ENCODE measurements at regions not wholly inside any gene's neighbourhood (a gene's known extent, or its start where the extent isn't known, plus 50 kb on each side); places are given as distances from the start of the nearest gene placed in this dataset.

DNA sequence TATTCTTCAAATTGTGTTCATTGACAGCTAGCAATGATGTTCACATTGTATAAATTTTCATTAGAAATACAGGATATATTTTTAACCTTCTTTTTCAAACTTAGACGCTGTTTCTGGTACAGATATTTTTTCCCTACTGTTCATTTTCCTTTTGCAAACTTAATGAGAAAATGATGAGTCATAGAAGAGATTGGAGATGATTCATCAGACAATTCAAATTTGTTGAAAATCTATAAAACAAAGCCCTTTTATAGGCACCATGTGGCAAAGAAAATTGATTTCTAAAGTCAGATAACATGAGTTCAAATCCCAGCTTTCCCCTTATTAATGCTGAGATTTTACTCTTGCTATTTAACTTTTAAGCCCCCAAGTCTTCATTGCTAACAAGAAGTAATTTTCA lies 728.8 kb upstream of the DDX18 start:
- DNase-seq: no peak

DNA sequence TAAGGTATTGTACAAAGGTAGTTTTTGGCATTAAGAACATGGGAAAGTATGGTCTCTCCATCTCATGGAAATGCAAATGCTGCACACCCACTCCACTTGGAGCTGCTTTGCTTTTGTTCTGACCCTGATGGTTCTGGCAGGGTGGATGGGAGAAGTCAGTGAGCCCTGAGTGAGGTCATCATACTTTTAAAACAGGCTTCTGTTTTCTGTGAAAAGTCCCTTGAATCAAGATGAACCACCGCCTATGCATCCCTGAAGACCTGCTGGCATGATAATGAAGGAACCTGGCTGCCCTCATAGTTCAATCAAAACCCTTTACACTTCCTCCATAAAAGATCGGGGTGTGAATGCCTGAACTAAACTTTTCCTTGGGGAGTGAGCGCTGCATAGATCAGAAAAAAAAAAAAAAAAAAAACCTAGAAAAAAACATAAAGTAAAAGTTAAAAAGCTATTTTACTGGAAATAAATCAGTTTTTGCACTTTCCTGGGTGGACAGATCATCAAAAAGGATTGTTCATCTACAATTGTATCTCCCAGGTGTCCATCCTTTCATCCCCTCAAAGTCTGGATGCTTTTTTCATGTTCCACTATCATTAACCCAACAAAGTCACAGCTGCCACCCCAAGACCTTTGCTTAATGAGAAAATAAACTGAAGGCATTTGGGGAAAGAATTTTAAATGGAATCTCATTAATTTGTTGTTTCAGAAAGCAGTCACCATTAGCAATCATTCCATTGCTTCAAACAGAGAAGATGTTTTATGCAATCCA lies 728.1 kb upstream of the DDX18 start:
- DNase-seq: no peak

DNA sequence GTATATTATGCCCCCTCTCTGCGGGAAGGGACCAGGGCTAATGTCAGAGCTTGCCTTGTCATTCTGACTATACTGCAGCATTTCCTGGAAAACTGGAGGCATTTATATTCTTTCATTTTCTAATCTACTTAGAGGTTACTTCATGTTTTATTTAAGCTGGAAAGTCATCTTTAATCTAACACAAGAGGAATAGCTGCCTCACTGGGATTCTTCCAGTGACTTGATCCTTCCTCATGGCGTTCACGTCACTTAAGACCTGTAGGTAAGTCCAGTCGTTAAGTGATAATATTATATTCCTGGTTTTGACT lies 727.6 kb upstream of the DDX18 start:
- no peak for DNase-seq

- DNase-seq: no peak
Observed at GRCh38 chr2:117087535-117088291, 726.8 kb upstream of the DDX18 start.

DNA sequence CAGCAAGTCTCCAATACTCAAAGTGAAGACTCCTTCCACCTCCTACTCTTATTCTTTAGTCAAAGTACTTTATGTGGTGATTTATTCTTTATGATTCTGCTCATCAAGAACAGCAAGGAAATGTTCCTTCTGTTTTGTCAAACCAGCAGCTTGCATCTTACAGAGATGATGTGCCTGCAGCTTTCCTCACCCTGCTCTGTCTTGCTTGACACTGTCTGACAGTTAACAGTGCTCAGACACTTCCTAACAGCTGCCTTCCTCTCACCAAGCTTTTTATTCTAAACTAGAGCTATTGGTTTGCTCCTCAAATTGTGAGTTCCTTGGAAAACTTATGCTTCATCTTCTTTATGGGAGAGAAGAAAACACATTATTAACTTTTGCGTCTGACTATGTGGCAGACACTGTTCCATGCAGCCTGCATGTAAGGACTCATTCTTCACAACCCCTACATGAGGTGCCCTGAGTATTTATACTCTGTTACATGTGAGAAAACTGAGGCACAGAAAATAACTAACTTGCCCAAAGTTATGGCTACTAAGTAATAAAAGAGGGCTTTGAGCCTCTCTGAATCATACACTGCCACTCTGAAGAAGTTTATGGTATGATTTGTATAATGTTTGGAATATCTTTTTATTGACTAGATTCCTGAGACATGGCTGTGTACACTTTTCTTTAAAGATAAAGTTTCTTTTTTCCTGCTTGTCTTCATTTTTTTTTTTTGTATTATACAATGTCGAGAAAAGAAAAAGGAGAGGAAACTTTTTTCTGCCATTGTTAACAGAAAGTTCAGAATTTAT lies 723.3 kb upstream of the DDX18 start:
- no peak for DNase-seq

DNA sequence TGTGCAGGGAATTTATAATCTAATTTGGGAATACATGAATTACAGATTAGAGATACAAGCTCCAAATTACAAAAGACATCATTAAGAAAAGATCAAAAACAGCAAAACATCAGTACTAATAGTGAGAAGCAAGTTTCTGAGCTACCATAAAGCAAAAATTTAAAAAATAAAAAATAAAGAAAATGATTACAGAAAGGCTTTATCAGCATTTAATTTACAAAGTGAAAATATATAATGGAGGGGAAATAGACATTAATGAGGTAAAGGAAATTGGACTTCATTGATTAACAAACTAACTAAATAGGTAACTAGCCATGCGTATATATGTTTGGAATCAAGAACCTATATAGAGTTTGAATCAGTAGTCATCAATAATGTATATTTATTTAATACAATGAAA lies 712.9 kb upstream of the DDX18 start:
- DNase-seq: no peak

DNA sequence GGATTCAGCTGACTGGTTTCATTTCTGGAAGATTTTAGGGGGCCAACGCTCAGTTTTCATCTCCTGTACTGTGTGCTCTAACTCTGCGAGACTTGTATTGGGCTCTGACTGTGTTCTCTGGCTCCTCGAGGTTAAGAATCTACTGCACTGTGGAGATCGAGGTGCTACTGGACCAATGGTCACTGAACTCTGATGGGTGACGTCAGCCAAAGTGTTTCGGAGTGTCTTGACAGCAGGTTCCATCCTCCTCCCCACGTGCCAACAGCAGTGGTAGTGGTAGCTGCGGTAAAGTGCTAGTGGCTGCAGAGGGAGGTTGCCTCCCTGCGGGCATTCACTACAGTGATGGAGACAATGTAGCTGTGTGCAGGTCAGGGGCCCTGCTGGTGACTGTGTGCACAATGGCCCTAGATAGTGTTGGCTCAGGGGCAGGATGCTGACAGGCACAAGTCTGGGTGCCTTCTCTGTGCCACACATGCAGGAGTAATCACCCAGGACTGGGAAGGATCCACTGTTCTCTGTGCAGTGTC lies 705.7 kb upstream of the DDX18 start:
- no peak for DNase-seq

DNA sequence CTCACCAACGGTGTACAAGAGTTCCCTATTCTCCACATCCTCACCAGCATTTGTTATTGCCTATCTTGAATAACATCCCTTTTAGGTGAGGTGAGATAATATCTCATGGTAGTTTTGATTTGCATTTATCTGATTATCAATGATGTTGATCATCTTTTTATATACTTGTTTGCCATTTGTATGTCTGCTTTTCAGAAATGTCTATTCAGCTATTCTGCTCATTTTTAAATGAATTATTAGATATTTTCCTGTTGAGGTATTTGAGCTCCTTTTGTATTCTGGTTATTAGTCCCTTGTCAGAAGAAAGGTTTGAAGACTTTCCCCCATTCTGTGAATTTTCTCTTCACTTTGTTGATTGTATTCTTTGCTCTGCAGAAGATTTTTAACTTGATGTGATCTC lies 695.5 kb upstream of the DDX18 start:
- no peak for DNase-seq

- DNase-seq: no peak
Observed at GRCh38 chr2:117123362-117123761, 691.1 kb upstream of the DDX18 start.

- no peak for DNase-seq
Observed at GRCh38 chr2:117126656-117127055, 687.8 kb upstream of the DDX18 start.

DNA sequence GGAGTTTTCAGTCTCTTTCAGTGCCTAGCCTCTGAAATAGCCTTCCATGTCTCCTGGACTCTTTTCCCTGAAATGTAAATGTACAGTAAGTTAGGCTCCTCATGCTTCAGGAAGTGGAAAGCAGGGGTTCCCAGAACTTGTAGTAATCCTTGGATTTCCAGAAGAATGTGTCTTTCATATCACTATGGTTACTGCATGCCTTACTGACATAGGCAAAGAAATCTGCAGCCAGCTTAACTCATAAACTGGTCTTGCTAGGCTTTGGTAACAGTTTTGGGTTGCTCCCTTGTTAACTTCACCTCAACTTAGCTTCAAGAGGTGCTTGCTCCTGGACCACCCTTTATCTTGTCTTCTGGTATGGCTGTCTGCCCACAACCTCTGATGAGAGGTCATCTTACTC lies 686.8 kb upstream of the DDX18 start:
- DNase-seq: no peak

DNA sequence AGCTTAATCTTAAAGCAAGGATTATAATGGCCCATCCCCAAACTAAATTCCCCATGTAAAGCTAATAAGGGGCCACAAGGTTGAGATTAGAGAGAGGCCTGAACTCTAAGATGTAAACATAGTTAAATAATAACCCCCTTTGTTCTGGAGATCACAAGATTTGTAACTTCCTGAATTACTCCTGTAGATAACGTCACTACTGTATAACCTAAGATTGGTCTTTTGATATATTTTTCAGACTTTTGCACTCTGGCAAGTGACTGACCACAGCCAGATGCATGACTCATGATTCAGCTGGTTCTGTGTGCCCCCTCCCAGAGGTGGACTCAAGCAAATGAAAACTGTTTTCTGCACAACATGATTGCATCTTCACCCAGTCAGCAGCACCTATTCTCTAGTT lies 686.0 kb upstream of the DDX18 start:
- DNase-seq: no peak

DNA sequence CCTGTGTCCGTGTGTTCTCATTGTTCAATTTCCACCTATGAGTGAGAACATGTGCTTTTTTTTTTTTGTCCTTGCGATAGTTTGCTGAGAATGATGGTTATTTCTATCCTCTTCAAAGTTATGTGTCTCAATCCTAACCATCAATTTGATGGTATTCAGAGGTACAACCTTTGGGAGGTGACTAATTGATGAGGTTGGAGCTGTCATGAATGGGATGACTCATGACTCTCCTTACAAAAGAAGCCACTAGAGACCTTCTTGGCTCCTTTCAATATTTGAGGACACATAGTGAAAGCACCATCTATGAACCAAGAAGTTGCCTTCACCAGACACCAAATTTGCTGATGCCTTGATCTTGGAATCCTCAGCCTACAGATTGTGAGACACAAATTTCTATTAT lies 677.1 kb upstream of the DDX18 start:
- DNase-seq: no peak

DNA sequence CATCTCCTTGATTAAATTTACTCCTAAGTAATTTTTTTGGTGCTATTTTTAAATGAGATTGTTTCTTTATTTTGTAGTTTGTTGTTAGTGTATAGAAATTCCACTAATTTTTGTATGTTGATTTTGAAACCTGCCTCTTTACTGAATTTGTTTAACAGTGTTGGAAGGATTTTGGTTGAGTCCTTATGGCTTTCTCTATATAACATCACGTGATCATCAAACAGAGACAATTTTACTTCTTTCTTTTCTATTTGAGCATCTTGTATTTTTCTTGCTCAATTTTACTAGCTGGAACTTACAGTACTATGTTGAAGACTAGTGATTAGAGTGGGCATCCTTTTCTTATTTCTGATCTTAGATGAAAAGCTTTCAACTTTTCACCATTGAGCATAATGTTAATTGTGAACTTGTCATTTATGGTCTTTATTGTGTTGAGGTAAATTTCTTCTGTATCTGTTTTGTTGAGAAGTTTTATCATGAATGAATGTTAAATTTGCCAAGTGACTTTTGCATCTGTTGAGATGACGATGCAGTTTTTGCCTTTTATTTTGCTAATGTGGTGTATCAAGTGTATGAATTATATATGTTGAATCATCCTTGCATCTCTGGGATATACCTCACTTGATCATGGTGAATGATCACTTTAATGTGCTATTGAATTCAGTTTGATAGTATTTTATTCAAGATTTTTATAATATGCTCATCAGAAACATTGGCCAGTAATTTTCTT lies 645.3 kb upstream of the DDX18 start:
- no peak for DNase-seq

DNA sequence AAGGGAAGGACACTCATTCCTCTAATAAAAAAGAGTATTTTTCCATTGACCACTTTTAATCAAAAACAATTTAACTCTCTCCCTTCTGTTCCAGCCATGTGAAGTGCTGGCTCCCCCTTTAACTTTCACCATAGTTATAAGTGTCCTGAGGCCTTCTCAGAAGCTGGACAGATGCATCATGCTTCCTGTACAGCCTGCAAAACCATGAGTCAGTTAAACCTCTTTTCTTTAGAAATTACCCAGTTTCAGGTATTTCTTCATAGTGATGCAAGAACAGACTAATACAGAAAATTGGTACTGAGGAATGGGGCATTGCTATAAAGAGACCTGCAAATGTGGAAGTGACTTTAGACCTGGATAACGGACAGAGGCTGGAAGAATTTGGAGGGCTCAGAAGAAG lies 643.6 kb upstream of the DDX18 start:
- DNase-seq: no peak

- no peak for DNase-seq
Observed at GRCh38 chr2:117179405-117179804, 635.1 kb upstream of the DDX18 start.

- no peak for DNase-seq
Observed at GRCh38 chr2:117190856-117191559, 623.5 kb upstream of the DDX18 start.

DNA sequence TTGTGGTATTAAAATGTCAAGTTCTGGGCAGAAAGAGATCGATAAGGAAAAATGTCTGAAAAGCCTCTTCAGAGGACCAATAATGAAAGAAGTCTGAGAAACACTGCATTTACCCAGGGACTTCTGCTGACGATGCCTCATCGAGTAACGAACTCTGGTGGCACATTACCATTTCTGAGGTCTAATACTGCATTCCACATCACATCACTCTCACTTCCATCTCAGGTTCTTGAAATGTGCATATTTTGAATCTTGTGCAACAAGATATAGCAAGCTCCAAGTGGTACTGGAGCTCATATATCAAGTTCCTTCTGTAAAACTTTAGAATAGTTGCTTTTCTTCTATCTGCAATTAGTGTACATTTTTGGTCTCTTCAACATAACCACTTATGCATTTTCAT lies 619.1 kb upstream of the DDX18 start:
- DNase-seq: no peak

GRCh38 chr2:117199511-117199910 lies 615.0 kb upstream of the DDX18 start:
- no peak for DNase-seq

DNA sequence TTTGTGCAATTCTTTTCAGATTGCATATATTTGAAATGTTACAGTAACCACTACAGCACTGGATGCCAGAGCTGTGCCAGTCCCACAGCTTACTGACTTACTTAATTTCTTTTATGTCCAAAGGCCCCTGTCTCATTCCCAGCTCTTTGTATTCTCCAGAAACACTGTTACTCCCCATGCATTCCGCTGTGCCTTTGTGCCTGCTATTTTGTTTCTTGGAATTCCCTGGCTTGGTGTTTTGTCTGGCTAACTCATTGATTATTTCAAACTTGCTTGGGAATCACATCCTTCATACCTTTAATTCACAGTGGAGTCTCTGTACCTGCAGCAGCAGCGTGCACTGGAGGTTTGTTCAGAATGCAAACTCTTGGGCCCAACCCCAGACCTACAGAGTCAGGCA lies 601.9 kb upstream of the DDX18 start:
- DNase-seq: no peak

GRCh38 chr2:117217145-117217544 lies 597.3 kb upstream of the DDX18 start:
- DNase-seq: no peak

- no peak for DNase-seq
Observed at GRCh38 chr2:117222809-117223208, 591.7 kb upstream of the DDX18 start.

Data from NCI-H510A treated with DMSO at 0.1 percent for 48 hours (cell line).